HG02678 (cell line): ENCODE measurements at regions not wholly inside any gene's neighbourhood (a gene's known extent, or its start where the extent isn't known, plus 50 kb on each side); places are given as distances from the start of the nearest gene placed in this dataset.

Experiments
- ATAC-seq: cut with Tn5 transposase; IDR thresholded peaks from one replicate; pipeline ENCODE4 v1.9.1; 2021; ENCODE audit warnings: mild to moderate bottlenecking, moderate library complexity; ENCODE audit not compliant: unreplicated experiment

- no peak for ATAC-seq
These were observed 136.9 kb downstream of the SLC38A1 start for GRCh38 chr12:46131732-46132469.

- ATAC-seq = no peak
These were observed 137.3 kb upstream of the SCAF11 start for GRCh38 chr12:46127656-46128055.

GRCh38 chr12:46126050-46126727 is 135.8 kb upstream of the SCAF11 start:
- no peak for ATAC-seq

- ATAC-seq = no peak
These were observed 134.7 kb upstream of the SCAF11 start for GRCh38 chr12:46124848-46125619.

GRCh38 chr12:46124132-46124847 is 133.9 kb upstream of the SCAF11 start:
- no peak for ATAC-seq

- ATAC-seq = no peak
These were observed 122.0 kb upstream of the SCAF11 start for GRCh38 chr12:46112364-46112763.

GRCh38 chr12:46111715-46112114 is 121.3 kb upstream of the SCAF11 start:
- no peak for ATAC-seq

GRCh38 chr12:46110928-46111699 is 120.7 kb upstream of the SCAF11 start:
- ATAC-seq = no peak

- no peak for ATAC-seq
These were observed 119.8 kb upstream of the SCAF11 start for GRCh38 chr12:46110223-46110611.

GRCh38 chr12:46109343-46110222 is 119.2 kb upstream of the SCAF11 start:
- ATAC-seq = no peak

GRCh38 chr12:46108721-46109120 is 118.3 kb upstream of the SCAF11 start:
- peak; percentile 90 for ATAC-seq

GRCh38 chr12:46107591-46107990 is 117.2 kb upstream of the SCAF11 start:
- ATAC-seq = no peak

GRCh38 chr12:46105735-46106134 is 115.4 kb upstream of the SCAF11 start:
- ATAC-seq = no peak

GRCh38 chr12:46103559-46104383 is 113.4 kb upstream of the SCAF11 start:
- no peak for ATAC-seq

- no peak for ATAC-seq
These were observed 111.1 kb upstream of the SCAF11 start for GRCh38 chr12:46101485-46101869.

GRCh38 chr12:46100551-46101484 is 110.4 kb upstream of the SCAF11 start:
- no peak for ATAC-seq

GRCh38 chr12:46089414-46090162 is 99.2 kb upstream of the SCAF11 start:
- no peak for ATAC-seq
